Naive thymus-derived CD4-positive, alpha-beta T cell (primary cell): ENCODE measurements at regions not wholly inside any gene's neighbourhood (a gene's known extent, or its start where the extent isn't known, plus 50 kb on each side); places are given as distances from the start of the nearest gene placed in this dataset.
"Not testable (repeated sequence)": the region's sequence is repeated elsewhere in the genome, so short reads cannot be mapped to it uniquely, and the experiment has no call there.

Experiments
- ATAC-seq: fragments of 150-1000 bp; cut with Tn5 transposase; 2 replicates; pipeline ENCODE4 v1.10.0; 2021; ENCODE audit warnings: mild to moderate bottlenecking, moderate library complexity
- CTCF ChIA-PET: fragments of 350-600 bp; sonication (Branson Sonifier 250); formaldehyde crosslinking; loops from one replicate; lab custom pipeline; 2021; ENCODE audit warnings: antibody characterized with exemption; lab: Charles Lee
- POLR2A ChIA-PET: fragments of 350-600 bp; sonication (Branson Sonifier 250); formaldehyde crosslinking; loops from one replicate; lab custom pipeline; 2021; ENCODE audit warnings: antibody characterized with exemption, inconsistent platforms; lab: Charles Lee
- DNase-seq, 9 donors: peaks; one replicate each; pipeline versions ENCODE4 v3.0.0 to v3.0.0-alpha.2; 2020 to 2022; ENCODE audit warnings: mixed read lengths in 1 of 9
- H3K27ac ChIP-seq: one replicate; pipeline ENCODE4 v1.7.0; 2013; ENCODE audit warnings: mild to moderate bottlenecking, low read depth, low read length, moderate library complexity
- H3K27me3 ChIP-seq, 2 donors: one replicate each; pipeline ENCODE4 v1.7.0; 2013; ENCODE audit warnings: low read length in 2 of 2, mild to moderate bottlenecking in 2 of 2, moderate library complexity in 2 of 2; ENCODE audit not compliant: control insufficient read depth in 2 of 2, insufficient read depth in 2 of 2
- H3K36me3 ChIP-seq, 3 experiments: 1 replicate in 2 of 3; 2 replicates in 1 of 3; pipeline ENCODE4 v1.7.0; 2013; ENCODE audit warnings: low read length in 3 of 3, mild to moderate bottlenecking in 3 of 3, moderate library complexity in 1 of 3; ENCODE audit not compliant: insufficient read depth in 3 of 3, control insufficient read depth in 2 of 3
- H3K4me1 ChIP-seq, 2 donors: one replicate each; pipeline ENCODE4 v1.7.0; 2013; ENCODE audit warnings: low read length in 2 of 2, mild to moderate bottlenecking in 2 of 2, moderate library complexity in 1 of 2; ENCODE audit not compliant: control insufficient read depth in 2 of 2, insufficient read depth in 2 of 2
- H3K4me3 ChIP-seq: 2 replicates; pipeline ENCODE4 v1.7.0; 2013; ENCODE audit warnings: mild to moderate bottlenecking, low read length
- H3K9me3 ChIP-seq, 3 experiments: 1 replicate in 2 of 3; 2 replicates in 1 of 3; pipeline ENCODE4 v1.7.0; 2013; ENCODE audit warnings: low read length in 3 of 3; ENCODE audit not compliant: control insufficient read depth in 2 of 3
- H3K27ac Mint-ChIP-seq, 9 donors: one replicate each; pipeline ENCODE4 v1.8.0; 2020 to 2022; ENCODE audit warnings: mixed read lengths in 9 of 9, mild to moderate bottlenecking in 8 of 9, moderate library complexity in 5 of 9, inconsistent platforms in 2 of 9
- H3K27me3 Mint-ChIP-seq, 5 donors: one replicate each; pipeline ENCODE4 v1.8.0; 2021 to 2022; ENCODE audit warnings: mixed read lengths in 5 of 5, mild to moderate bottlenecking in 1 of 5
- H3K36me3 Mint-ChIP-seq, 5 donors: one replicate each; pipeline ENCODE4 v1.8.0; 2020 to 2022; ENCODE audit warnings: mixed read lengths in 5 of 5, mild to moderate bottlenecking in 3 of 5, inconsistent platforms in 1 of 5
- H3K4me1 Mint-ChIP-seq, 7 donors: one replicate each; pipeline ENCODE4 v1.8.0; 2020 to 2022; ENCODE audit warnings: mixed read lengths in 7 of 7, mild to moderate bottlenecking in 3 of 7, inconsistent platforms in 1 of 7
- H3K4me3 Mint-ChIP-seq, 10 donors: one replicate each; pipeline ENCODE4 v1.8.0; 2020 to 2022; ENCODE audit warnings: mild to moderate bottlenecking in 10 of 10, mixed read lengths in 10 of 10, moderate library complexity in 6 of 10, inconsistent platforms in 2 of 10
- H3K9me3 Mint-ChIP-seq, 11 donors: one replicate each; pipeline ENCODE4 v1.8.0; 2020 to 2022; ENCODE audit warnings: mixed read lengths in 11 of 11, mild to moderate bottlenecking in 4 of 11, inconsistent platforms in 1 of 11, moderate library complexity in 1 of 11
- intact Hi-C, 2 donors: fragments of 100-400 bp; cut with micrococcal nuclease; formaldehyde crosslinking; loops; one replicate each; pipeline ENCODE4 v1.15.1; 2023

- no peaks in the 10 kb centered on the region for H3K36me3 Mint-ChIP-seq
- no peak overlapping the region for H3K4me3 Mint-ChIP-seq
- no peak overlapping the region for H3K27ac Mint-ChIP-seq
- no peak overlapping the region for H3K4me3 ChIP-seq
- no peaks in the 10 kb centered on the region for H3K4me1 ChIP-seq
- no peaks in the 10 kb centered on the region for H3K36me3 ChIP-seq
- ChIA-PET POLR2A (no interaction called here), CTCF (no interaction called here)
- intact Hi-C loops, result no loop called here
- H3K27ac ChIP-seq, result no peak overlapping the region
- no peaks in the 10 kb centered on the region for H3K4me1 Mint-ChIP-seq
- H3K27me3 Mint-ChIP-seq, result no peaks in the 10 kb centered on the region
- peaks cover 0 to 41% (median 6%) of the 10 kb centered on the region in 11 donors for H3K9me3 Mint-ChIP-seq
- no peak for DNase-seq
- no peak for ATAC-seq
- no peaks in the 10 kb centered on the region for H3K9me3 ChIP-seq
- no peaks in the 10 kb centered on the region for H3K27me3 ChIP-seq
Observed at GRCh38 chr18:40292985-40293710, 1661.9 kb upstream of the PIK3C3 start.

GRCh38 chr18:40283560-40283959, 1671.5 kb upstream of the PIK3C3 start:
- POLR2A ChIA-PET, result no interaction called here
- intact Hi-C loops, result no loop called here
- CTCF ChIA-PET, result no interaction called here

GRCh38 chr18:40281356-40281755, 1673.7 kb upstream of the PIK3C3 start:
- H3K27me3 ChIP-seq, H3K27ac ChIP-seq, H3K9me3 ChIP-seq, DNase-seq, ATAC-seq, H3K4me1 ChIP-seq, H3K4me3 ChIP-seq, H3K4me3 Mint-ChIP-seq, CTCF ChIA-PET, H3K4me1 Mint-ChIP-seq, H3K27ac Mint-ChIP-seq, intact Hi-C loops, H3K36me3 Mint-ChIP-seq, H3K36me3 ChIP-seq, H3K27me3 Mint-ChIP-seq, POLR2A ChIA-PET: not testable (repeated sequence)
- H3K9me3 Mint-ChIP-seq, result peaks cover 6 to 40% (median 9%) of the 10 kb centered on the region in 11 donors

More at GRCh38 chr18:40283560-40283959, 1671.5 kb upstream of the PIK3C3 start:
- Histone ChIP-seq H3K4me1 (no peaks in the 10 kb centered on the region), H3K9me3 (peaks cover 0 to 3% (median 0%) of the 10 kb centered on the region in 3 experiments), H3K36me3 (no peaks in the 10 kb centered on the region), H3K27ac (no peak overlapping the region), H3K27me3 (no peaks in the 10 kb centered on the region), H3K4me3 (no peak overlapping the region)
- H3K27ac Mint-ChIP-seq, result no peak overlapping the region
- DNase-seq, result no peak
- H3K9me3 Mint-ChIP-seq, result peaks cover 0 to 36% (median 7%) of the 10 kb centered on the region in 11 donors
- no peaks in the 10 kb centered on the region for H3K27me3 Mint-ChIP-seq
- no peak overlapping the region for H3K4me3 Mint-ChIP-seq
- no peak for ATAC-seq
- H3K36me3 Mint-ChIP-seq, result no peaks in the 10 kb centered on the region
- no peaks in the 10 kb centered on the region for H3K4me1 Mint-ChIP-seq

GRCh38 chr18:40274618-40275196, 1680.3 kb upstream of the PIK3C3 start:
- Histone ChIP-seq H3K27me3 (no peaks in the 10 kb centered on the region), H3K9me3 (no peaks in the 10 kb centered on the region), H3K27ac (no peak overlapping the region), H3K36me3 (no peaks in the 10 kb centered on the region), H3K4me3 (no peak overlapping the region), H3K4me1 (no peaks in the 10 kb centered on the region)
- ATAC-seq (no peak), DNase-seq (no peak)
- POLR2A ChIA-PET, result no interaction called here
- H3K27ac Mint-ChIP-seq, result no peak overlapping the region
- intact Hi-C loops, result no loop called here
- H3K9me3 Mint-ChIP-seq, result peaks cover 2 to 33% (median 3%) of the 10 kb centered on the region in 11 donors
- no peak overlapping the region for H3K4me3 Mint-ChIP-seq
- no peaks in the 10 kb centered on the region for H3K4me1 Mint-ChIP-seq
- no peaks in the 10 kb centered on the region for H3K27me3 Mint-ChIP-seq
- peaks cover 0 to 3% (median 0%) of the 10 kb centered on the region in 5 donors for H3K36me3 Mint-ChIP-seq
- CTCF ChIA-PET, result no interaction called here

- DNase-seq (no peak), ATAC-seq (no peak)
- Histone ChIP-seq H3K36me3 (no peaks in the 10 kb centered on the region), H3K9me3 (no peaks in the 10 kb centered on the region), H3K4me1 (no peaks in the 10 kb centered on the region), H3K27me3 (no peaks in the 10 kb centered on the region), H3K4me3 (no peak overlapping the region), H3K27ac (no peak overlapping the region)
- no peaks in the 10 kb centered on the region for H3K27me3 Mint-ChIP-seq
- H3K9me3 Mint-ChIP-seq, result peaks cover 0 to 36% (median 2%) of the 10 kb centered on the region in 11 donors
- H3K27ac Mint-ChIP-seq, result no peak overlapping the region
- ChIA-PET CTCF (no interaction called here), POLR2A (no interaction called here)
- H3K36me3 Mint-ChIP-seq, result no peaks in the 10 kb centered on the region
- intact Hi-C loops, result no loop called here
- H3K4me1 Mint-ChIP-seq, result no peaks in the 10 kb centered on the region
- H3K4me3 Mint-ChIP-seq, result no peak overlapping the region
Observed at GRCh38 chr18:40272630-40273231, 1682.3 kb upstream of the PIK3C3 start.

- POLR2A ChIA-PET, result no interaction called here
- no peaks in the 10 kb centered on the region for H3K4me1 Mint-ChIP-seq
- Histone ChIP-seq H3K4me1 (no peaks in the 10 kb centered on the region), H3K36me3 (no peaks in the 10 kb centered on the region), H3K9me3 (no peaks in the 10 kb centered on the region), H3K27ac (no peak overlapping the region), H3K4me3 (no peak overlapping the region), H3K27me3 (no peaks in the 10 kb centered on the region)
- peaks cover 0 to 1% (median 0%) of the 10 kb centered on the region in 5 donors for H3K36me3 Mint-ChIP-seq
- no peak overlapping the region for H3K4me3 Mint-ChIP-seq
- intact Hi-C loops, result no loop called here
- no peaks in the 10 kb centered on the region for H3K27me3 Mint-ChIP-seq
- H3K9me3 Mint-ChIP-seq, result peaks cover 0 to 22% (median 4%) of the 10 kb centered on the region in 11 donors
- CTCF ChIA-PET, result no interaction called here
- no peak overlapping the region for H3K27ac Mint-ChIP-seq
- ATAC-seq (no peak), DNase-seq (no peak)
Observed at GRCh38 chr18:40259115-40259835, 1695.8 kb upstream of the PIK3C3 start.
